T-helper 1 cell (primary cell): ENCODE measurements at regions not wholly inside any gene's neighbourhood (a gene's known extent, or its start where the extent isn't known, plus 50 kb on each side); places are given as distances from the start of the nearest gene placed in this dataset.

Experiments
- DNase-seq, 5 donors: peaks; one replicate each; pipeline ENCODE4 v3.0.0-alpha.2; 2012 to 2020

- peak in 1 of 5 donors; percentile 71 for DNase-seq
Measured at GRCh38 chr6:111989743-111990142, 64.2 kb upstream of the CCN6 start.

- peak in 1 of 5 donors; percentile 71 for DNase-seq
Measured at GRCh38 chr6:111990214-111990613, 63.7 kb upstream of the CCN6 start.

- DNase-seq: peak; percentile 15 to 84 (median 38)
Measured at GRCh38 chr6:111992851-111993250, 61.1 kb upstream of the CCN6 start.

- no peak for DNase-seq
Measured at GRCh38 chr6:111993342-111993741, 60.6 kb upstream of the CCN6 start.

- no peak for DNase-seq
Measured at GRCh38 chr6:111994791-111995190, 59.1 kb upstream of the CCN6 start.

GRCh38 chr6:111995404-111995803 lies 58.5 kb upstream of the CCN6 start:
- no peak for DNase-seq

GRCh38 chr6:111996144-111996865 lies 57.6 kb upstream of the CCN6 start:
- no peak for DNase-seq

GRCh38 chr6:111997078-111997852 lies 56.6 kb upstream of the CCN6 start:
- peak; percentile 60 to 83 (median 75) for DNase-seq

GRCh38 chr6:111997853-111998208 lies 56.1 kb upstream of the CCN6 start:
- DNase-seq: no peak

- DNase-seq: no peak
Measured at GRCh38 chr6:112002307-112002706, 51.6 kb upstream of the CCN6 start.
